ENCODE measurements at regions not wholly inside any gene's neighbourhood (a gene's known extent, or its start where the extent isn't known, plus 50 kb on each side); places are given as distances from the start of the nearest gene placed in this dataset.
A peak's percentile ranks its signal among the peaks of the same experiment; 100 is the strongest.

GRCh38 chr12:86663716-86664115 lies 407.5 kb upstream of the MGAT4C start:
- Mint-ChIP-seq H3K27me3 (no peaks in the 10 kb centered on the region), H3K4me1 (peaks cover 0 to 7% (median 0%) of the 10 kb centered on the region in 3 donors), H3K27ac (no peak overlapping the region)

GRCh38 chr12:86663173-86663572 lies 407.0 kb upstream of the MGAT4C start:
- Mint-ChIP-seq H3K27me3 (no peaks in the 10 kb centered on the region), H3K4me3 (peak overlapping the region in 3 of 4 donors; percentile 18 to 70 (median 51)), H3K9me3 (peaks cover 0 to 4% (median 3%) of the 10 kb centered on the region in 3 donors), H3K27ac (no peak overlapping the region), H3K4me1 (peaks cover 0 to 7% (median 0%) of the 10 kb centered on the region in 3 donors), H3K36me3 (no peaks in the 10 kb centered on the region)

More at GRCh38 chr12:86663716-86664115, 407.5 kb upstream of the MGAT4C start:
- Mint-ChIP-seq H3K4me3 (peak overlapping the region in 3 of 4 donors; percentile 18 to 70 (median 51)), H3K9me3 (peaks cover 0 to 4% (median 3%) of the 10 kb centered on the region in 3 donors), H3K36me3 (no peaks in the 10 kb centered on the region)

- Mint-ChIP-seq H3K4me3 (no peak overlapping the region), H3K27me3 (no peaks in the 10 kb centered on the region), H3K9me3 (peaks cover 0 to 4% (median 3%) of the 10 kb centered on the region in 3 donors), H3K36me3 (no peaks in the 10 kb centered on the region), H3K27ac (no peak overlapping the region), H3K4me1 (peaks cover 0 to 7% (median 0%) of the 10 kb centered on the region in 3 donors)
These were observed 406.3 kb upstream of the MGAT4C start for GRCh38 chr12:86662464-86662863.

- Mint-ChIP-seq H3K36me3 (no peaks in the 10 kb centered on the region), H3K27ac (no peak overlapping the region), H3K27me3 (no peaks in the 10 kb centered on the region), H3K9me3 (peaks cover 0 to 4% (median 3%) of the 10 kb centered on the region in 3 donors), H3K4me1 (peaks cover 0 to 7% (median 0%) of the 10 kb centered on the region in 3 donors), H3K4me3 (no peak overlapping the region)
These were observed 404.4 kb upstream of the MGAT4C start for GRCh38 chr12:86660488-86661147.

- H3K27me3 Mint-ChIP-seq: no peaks in the 10 kb centered on the region
- H3K9me3 Mint-ChIP-seq: peaks cover 0 to 3% (median 3%) of the 10 kb centered on the region in 3 donors
- H3K4me3 Mint-ChIP-seq: no peak overlapping the region
- H3K4me1 Mint-ChIP-seq: peaks cover 0 to 7% (median 0%) of the 10 kb centered on the region in 3 donors
- H3K27ac Mint-ChIP-seq: no peak overlapping the region
- no peaks in the 10 kb centered on the region for H3K36me3 Mint-ChIP-seq
These were observed 403.8 kb upstream of the MGAT4C start for GRCh38 chr12:86659985-86660384.

GRCh38 chr12:86658303-86658702 lies 402.1 kb upstream of the MGAT4C start:
- no peak overlapping the region for H3K4me3 Mint-ChIP-seq
- H3K36me3 Mint-ChIP-seq: no peaks in the 10 kb centered on the region
- peaks cover 0 to 2% (median 0%) of the 10 kb centered on the region in 3 donors for H3K9me3 Mint-ChIP-seq
- no peak overlapping the region for H3K27ac Mint-ChIP-seq
- H3K4me1 Mint-ChIP-seq: peaks cover 0 to 2% (median 0%) of the 10 kb centered on the region in 3 donors
- no peaks in the 10 kb centered on the region for H3K27me3 Mint-ChIP-seq

GRCh38 chr12:86647800-86648199 lies 391.6 kb upstream of the MGAT4C start:
- Mint-ChIP-seq H3K9me3 (peaks cover 0 to 4% (median 0%) of the 10 kb centered on the region in 3 donors), H3K27me3 (no peaks in the 10 kb centered on the region), H3K4me1 (no peaks in the 10 kb centered on the region), H3K36me3 (no peaks in the 10 kb centered on the region), H3K4me3 (no peak overlapping the region), H3K27ac (no peak overlapping the region)

- Mint-ChIP-seq H3K4me1 (no peaks in the 10 kb centered on the region), H3K36me3 (no peaks in the 10 kb centered on the region), H3K4me3 (no peak overlapping the region), H3K9me3 (peaks cover 0 to 11% (median 0%) of the 10 kb centered on the region in 3 donors), H3K27ac (no peak overlapping the region), H3K27me3 (no peaks in the 10 kb centered on the region)
These were observed 378.5 kb upstream of the MGAT4C start for GRCh38 chr12:86634456-86635410.

- H3K27me3 Mint-ChIP-seq: no peaks in the 10 kb centered on the region
- no peaks in the 10 kb centered on the region for H3K4me1 Mint-ChIP-seq
- no peak overlapping the region for H3K27ac Mint-ChIP-seq
- no peaks in the 10 kb centered on the region for H3K36me3 Mint-ChIP-seq
- H3K9me3 Mint-ChIP-seq: peaks cover 11 to 36% (median 15%) of the 10 kb centered on the region in 3 donors
- no peak overlapping the region for H3K4me3 Mint-ChIP-seq
These were observed 370.8 kb upstream of the MGAT4C start for GRCh38 chr12:86627001-86627400.

GRCh38 chr12:86623267-86623666 lies 367.1 kb upstream of the MGAT4C start:
- H3K36me3 Mint-ChIP-seq: no peaks in the 10 kb centered on the region
- H3K9me3 Mint-ChIP-seq: peaks cover 5 to 26% (median 15%) of the 10 kb centered on the region in 3 donors
- H3K4me3 Mint-ChIP-seq: no peak overlapping the region
- no peak overlapping the region for H3K27ac Mint-ChIP-seq
- H3K27me3 Mint-ChIP-seq: no peaks in the 10 kb centered on the region
- no peaks in the 10 kb centered on the region for H3K4me1 Mint-ChIP-seq

- Mint-ChIP-seq H3K4me3 (no peak overlapping the region), H3K36me3 (no peaks in the 10 kb centered on the region), H3K4me1 (no peaks in the 10 kb centered on the region), H3K9me3 (peaks cover 3 to 23% (median 15%) of the 10 kb centered on the region in 3 donors), H3K27ac (no peak overlapping the region), H3K27me3 (no peaks in the 10 kb centered on the region)
These were observed 365.8 kb upstream of the MGAT4C start for GRCh38 chr12:86621957-86622356.

- no peak overlapping the region for H3K4me3 Mint-ChIP-seq
- no peaks in the 10 kb centered on the region for H3K36me3 Mint-ChIP-seq
- peaks cover 0 to 4% (median 2%) of the 10 kb centered on the region in 3 donors for H3K9me3 Mint-ChIP-seq
- no peaks in the 10 kb centered on the region for H3K27me3 Mint-ChIP-seq
- H3K4me1 Mint-ChIP-seq: no peaks in the 10 kb centered on the region
- H3K27ac Mint-ChIP-seq: no peak overlapping the region
These were observed 357.1 kb upstream of the MGAT4C start for GRCh38 chr12:86613311-86613710.

- no peaks in the 10 kb centered on the region for H3K36me3 Mint-ChIP-seq
- no peaks in the 10 kb centered on the region for H3K9me3 Mint-ChIP-seq
- H3K27ac Mint-ChIP-seq: no peak overlapping the region
- no peaks in the 10 kb centered on the region for H3K27me3 Mint-ChIP-seq
- H3K4me3 Mint-ChIP-seq: no peak overlapping the region
- H3K4me1 Mint-ChIP-seq: no peaks in the 10 kb centered on the region
These were observed 352.4 kb upstream of the MGAT4C start for GRCh38 chr12:86608638-86609037.

- H3K36me3 Mint-ChIP-seq: no peaks in the 10 kb centered on the region
- no peak overlapping the region for H3K27ac Mint-ChIP-seq
- H3K27me3 Mint-ChIP-seq: no peaks in the 10 kb centered on the region
- H3K4me1 Mint-ChIP-seq: no peaks in the 10 kb centered on the region
- no peak overlapping the region for H3K4me3 Mint-ChIP-seq
- peaks cover 0 to 3% (median 0%) of the 10 kb centered on the region in 3 donors for H3K9me3 Mint-ChIP-seq
These were observed 345.5 kb upstream of the MGAT4C start for GRCh38 chr12:86601550-86602308.

Measured in IgD-negative memory B cell (primary cell).